Lung microvascular endothelial cell (primary cell): ENCODE measurements at regions not wholly inside any gene's neighbourhood (a gene's known extent, or its start where the extent isn't known, plus 50 kb on each side); places are given as distances from the start of the nearest gene placed in this dataset.
"Not testable (repeated sequence)": the region's sequence is repeated elsewhere in the genome, so short reads cannot be mapped to it uniquely, and the experiment has no call there.

ENCODE experiments used
- DNase-seq, 2 donors: peaks; one replicate each; pipeline versions ENCODE4 v3.0.0 to v3.0.0-alpha.2; 2010; ENCODE audit warnings: low read depth in 2 of 2

DNA sequence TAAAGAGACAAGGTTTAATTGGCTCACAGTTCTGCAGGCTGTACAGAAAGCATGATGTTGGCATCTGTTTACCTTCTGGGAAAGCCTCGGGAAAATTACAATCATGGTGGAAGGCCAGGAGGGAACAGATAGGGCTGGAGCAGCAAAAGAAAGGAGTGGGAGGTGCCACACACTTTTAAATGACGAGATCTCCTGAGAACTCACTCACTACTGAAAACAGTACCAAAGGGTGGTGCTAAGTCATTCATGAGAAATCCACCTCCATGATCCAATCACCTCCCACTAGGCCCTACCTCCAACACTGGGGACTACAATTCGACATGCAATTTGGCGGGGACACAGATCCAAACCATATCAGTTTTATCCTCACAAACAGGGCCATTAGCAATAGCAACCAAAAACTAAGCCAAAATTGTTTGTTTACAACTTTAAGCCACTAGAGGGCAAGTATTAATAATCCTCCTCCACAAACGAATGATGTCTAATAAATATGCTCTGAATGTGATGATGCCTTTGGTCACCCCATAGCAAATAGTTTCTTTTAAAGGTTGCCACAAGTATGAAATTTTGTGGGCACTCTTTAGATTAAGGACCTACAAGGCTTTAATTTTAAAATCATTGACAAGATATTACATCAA lies 129.2 kb upstream of the NRBF2 start:
- peak in 1 of 2 donors; percentile 5 for DNase-seq

DNA sequence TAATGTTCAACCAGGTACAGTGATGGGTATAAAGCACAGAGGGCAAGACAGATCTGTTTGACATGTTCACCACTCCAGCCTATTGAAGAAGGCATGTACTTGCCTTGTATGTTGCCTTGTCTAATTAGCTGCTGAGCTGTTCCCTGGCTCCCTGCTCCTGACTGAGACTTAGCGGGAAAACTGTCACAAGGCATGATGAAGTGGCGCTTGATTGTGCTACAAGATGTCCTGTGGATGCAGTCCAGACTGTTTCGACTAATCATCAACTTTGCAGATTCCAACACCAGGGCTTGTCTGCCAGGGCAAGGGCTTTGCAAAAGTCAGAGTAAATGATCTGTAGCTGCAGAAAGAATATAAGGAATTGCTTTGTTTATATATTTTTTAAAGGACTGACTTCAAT lies 136.2 kb upstream of the NRBF2 start:
- DNase-seq = peak in 1 of 2 donors; percentile 20

DNA sequence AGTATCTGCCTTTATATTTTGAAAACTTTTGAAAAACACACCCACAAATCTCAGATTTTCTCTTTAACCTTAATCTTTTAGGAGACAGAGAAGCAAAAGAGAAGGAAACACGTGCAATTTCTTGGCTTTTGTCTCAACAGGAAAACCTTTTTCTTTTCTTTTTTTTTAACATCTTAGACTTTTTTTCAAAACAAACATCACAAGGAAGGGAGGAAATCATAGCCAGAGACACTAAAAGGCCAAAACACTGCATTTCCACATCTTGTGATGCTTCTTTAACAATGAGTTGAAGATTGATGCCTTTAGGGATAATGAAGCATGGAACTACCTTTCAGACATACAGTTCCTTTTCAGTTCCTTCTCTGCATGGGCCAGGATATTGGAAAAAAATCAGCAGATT lies 136.6 kb upstream of the NRBF2 start:
- DNase-seq = peak in 1 of 2 donors; percentile 32

DNA sequence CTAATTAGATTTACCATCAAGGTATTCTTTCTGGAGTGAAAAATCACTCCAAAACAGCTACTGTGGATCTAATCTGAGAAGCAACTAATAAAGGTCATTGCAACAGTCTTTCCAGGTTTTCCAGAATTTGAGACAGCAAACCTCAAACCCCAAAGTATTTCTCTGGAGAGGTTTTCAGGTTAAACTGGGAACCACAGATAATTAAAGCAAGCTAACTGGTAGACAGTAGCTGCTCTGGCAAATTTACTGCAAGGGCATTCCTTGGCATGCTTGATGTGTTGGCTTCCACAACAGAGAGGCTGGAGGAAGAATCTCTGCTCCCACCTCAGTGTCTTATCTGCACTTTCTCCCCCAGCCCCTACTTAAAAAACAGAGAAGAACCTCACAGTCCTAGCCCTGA lies 140.0 kb upstream of the NRBF2 start:
- DNase-seq = no peak

DNA sequence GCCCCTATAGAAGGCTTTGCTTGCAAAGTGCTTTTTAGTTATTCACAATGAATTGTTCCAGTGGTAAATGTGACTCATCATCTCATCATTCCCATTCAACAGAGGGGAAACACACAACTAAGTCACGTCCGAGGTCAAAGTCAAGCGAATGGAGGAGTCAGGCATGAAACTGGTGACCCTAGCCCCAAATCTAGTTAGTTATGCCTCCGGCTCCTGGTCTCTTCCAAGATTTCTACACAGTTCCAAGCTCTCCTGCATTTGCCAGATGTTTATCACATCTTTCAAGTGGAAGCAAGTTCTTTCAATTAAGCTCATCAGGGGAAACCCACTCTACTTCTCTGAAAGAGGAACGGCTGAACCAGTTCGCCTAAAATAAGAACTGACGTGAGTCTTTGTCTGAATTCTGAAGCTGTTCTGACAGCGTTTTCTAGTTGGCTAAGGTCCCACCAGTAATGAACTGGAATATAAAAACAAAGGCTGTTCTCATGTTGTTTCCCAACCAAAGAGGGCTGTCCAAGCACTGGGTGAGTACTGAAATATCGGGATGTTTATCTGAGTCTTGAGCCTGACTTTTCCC lies 140.9 kb upstream of the NRBF2 start:
- DNase-seq = peak; percentile 36 to 81

DNA sequence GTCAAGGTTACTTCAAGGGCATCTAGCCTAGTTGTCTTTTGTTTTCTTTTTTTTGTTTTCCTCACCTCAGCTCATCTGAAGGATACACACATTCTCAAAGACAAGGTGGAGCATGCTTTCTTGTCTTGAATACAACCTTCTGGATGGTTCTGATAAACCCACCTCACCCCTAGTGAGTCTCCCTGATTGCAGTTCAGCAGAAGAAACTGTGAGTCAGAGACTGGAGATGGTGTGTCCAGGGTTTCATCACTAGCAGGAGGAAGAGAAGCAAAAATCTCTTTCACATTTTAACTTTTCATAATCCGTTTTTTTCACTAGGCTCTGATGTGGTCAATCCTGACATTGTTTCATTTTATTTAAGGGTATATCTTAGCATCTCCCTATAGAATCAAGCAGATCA lies 143.0 kb upstream of the NRBF2 start:
- no peak for DNase-seq

DNA sequence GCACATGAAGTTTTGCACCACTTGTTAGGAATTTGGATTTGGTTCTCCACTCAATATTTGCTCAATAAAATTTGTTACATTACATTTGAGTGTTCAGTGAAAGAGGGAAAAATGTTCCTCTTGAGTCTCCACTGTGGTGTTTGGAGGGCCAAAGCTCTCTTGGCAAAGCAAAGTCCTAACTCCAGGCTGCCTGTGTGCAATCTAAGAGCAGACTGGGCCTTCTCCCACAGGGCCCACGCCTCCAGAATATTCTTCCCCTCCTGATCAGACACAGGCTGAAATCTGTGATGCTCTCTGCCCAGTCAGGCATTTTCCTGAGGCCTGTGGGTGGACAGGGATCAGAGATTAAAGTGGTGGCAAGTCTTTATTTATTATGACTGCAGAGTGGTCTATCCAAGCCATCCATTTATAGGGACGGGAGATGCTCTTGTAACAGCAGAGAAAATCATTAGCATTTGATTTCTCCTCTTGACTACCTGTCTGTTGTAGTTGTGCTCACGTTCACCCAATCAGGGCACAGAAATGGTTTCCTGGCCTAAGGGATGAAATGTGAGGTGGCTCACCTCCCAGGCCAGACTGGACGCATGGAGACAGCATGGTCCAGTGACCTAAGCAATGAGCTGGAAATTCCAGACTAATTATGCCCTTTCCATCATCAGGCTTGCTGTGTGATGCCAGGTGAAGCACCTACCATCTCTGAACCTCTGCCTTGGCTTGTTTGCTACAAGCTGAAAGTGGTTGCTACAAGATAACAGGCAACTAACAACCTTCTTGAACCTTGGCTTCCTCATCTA lies 147.1 kb upstream of the NRBF2 start:
- DNase-seq = no peak

DNA sequence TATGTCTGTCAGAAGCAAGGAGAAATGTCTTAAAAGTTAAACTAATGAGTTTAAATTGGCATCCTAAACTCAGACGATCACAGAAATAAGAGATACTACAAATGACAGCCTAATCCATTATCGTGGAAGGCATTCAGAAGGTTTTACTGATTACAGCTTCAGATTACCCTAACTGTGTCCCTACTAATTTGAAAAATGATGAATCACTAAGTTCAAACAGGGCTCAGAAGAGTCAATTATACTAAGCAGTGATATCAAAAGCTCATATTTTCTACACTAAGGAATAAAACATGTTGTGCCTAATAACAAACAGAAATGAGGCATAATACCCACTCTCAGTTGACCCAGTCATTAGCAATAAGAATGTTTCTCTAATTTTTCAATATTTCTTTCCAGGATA lies 152.0 kb upstream of the NRBF2 start:
- DNase-seq = no peak

DNA sequence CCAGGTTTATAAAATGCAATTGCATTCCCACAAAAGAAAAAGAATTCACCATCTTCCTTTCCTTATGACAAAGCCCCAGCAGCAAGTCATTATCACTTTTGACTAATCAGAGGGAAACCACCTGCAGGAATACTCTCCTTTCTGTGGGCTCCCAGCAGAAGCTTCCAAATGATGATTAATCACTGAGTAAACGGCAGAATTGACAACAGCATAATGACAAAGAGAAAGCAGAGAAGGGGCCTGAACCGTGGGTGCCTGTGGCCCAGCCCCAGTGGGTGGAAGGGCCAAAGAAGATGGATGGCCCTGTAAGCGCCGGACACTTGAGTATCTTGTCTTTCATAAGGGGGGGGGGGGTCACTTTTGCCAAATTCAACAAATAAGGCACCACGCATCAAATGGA lies 152.4 kb upstream of the NRBF2 start:
- no peak for DNase-seq

DNA sequence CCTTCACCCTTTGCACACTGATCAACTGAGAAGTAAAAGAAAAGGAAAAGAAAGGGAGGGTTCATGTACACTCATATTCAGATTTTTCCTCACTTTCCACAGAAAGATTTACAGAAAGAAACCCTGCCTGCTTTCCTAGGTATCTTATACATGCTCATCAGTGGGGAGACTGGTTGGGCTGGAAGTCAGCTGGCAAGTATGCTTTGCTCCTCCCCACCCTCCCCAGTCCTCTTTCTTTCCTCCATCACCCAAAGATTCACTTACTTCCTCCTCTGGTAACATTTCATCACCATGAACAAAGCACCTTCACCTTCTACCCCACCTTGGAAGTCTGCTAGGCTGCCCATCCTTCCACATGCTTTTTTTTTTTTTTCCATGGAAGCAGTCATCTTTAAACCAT lies 153.2 kb upstream of the NRBF2 start:
- DNase-seq = no peak

DNA sequence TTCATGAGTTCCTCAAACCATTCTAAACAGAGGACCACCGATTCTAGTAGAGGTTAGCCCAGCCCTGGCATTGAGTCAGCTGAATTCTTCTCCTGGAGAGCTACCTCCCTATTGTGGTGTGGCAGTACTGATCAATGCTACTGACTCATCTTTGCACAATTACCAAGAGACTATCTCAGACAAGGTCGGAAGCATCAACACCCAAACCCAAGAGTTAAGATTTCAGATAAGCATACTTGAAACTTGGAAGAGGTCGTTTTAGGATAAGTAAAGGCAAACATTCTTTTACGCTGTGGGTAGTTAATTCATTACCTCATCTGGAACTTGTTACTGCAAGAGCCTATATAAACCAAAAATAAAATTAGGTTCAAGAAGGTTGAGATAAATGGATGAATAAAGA lies 154.6 kb upstream of the NRBF2 start:
- no peak for DNase-seq

DNA sequence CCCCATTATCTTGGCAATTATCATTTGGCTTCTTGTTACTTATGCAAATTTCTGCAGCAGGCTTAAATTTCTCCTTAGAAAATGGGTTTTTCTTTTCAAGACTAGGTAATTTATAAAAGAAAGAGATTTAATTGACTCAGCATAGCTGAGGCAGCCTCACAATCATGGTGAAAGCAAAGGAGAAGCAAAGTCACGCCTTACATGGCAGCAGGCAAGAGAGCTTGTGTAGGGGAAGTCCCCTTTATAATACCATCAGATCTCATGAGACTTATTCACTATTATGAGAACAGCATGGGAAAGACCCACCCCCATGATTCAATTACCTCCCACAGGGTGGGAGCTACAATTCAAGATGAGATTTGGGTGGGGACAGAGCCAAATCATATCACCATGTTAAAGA lies 158.3 kb upstream of the NRBF2 start:
- not testable (repeated sequence) for DNase-seq

DNA sequence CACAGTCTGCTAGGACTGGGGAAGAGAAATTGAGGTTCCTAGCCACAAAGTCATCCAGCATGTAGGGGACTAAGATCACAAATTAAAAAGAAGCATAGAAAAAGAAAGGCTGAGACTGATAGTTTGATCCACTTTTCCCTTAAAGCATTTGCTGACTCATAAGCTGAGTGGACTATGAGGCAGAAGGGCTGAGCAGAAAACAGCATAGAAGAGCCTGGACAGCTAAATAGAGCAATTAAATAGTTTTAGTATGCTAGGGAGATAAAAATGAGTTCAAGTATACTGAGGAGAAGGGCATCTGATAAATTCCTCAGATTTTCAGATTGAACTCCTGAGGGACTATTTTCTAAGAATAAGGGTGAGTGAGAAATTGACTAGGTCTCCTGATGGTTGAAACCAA lies 155.9 kb upstream of the EGR2 start:
- DNase-seq = no peak

DNA sequence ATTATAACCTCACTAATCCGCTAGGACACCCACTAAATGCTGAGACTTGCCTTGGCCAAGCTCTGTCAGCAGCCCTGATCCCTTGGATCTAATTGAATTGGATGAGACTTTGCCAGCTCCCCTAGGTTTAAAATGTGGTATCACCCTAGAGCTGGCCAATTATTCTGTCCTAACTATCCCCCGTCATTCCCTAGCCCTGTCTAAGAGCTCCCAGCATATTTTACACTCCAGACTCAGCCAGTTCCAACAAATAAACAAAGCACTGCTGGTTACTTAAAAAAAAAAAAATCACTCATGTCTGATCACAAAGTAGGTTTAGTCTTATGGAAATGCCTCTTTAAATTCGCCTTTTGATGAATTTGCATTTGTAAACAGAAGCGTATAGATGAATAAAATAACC lies 147.9 kb upstream of the EGR2 start:
- DNase-seq = no peak

DNA sequence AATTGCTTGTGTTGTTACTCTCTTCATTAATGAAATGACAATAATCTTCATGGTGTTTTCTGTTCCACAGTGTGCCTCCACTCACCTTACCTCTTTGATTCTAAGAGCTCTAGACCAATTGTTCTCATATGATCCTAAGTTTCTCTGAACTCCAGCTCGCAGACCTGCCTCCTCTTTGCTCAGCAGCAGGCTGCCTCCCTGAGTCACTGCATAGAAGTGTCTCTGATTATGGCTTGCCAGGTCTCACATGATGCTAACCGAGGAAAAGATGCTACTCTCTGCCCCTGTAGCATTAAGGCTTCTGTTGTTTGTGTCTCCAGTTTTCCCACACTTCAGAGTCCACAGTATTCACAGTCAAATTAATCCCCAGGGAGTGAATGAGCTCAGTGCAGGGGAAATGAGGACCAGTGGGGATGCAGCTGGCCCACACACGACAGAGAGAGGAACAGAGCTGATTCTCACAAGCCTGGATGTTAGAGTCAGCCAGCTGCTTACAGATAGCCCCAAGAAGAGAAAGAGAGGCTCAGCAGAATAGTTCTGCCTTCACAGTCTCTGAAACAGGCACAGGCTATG lies 145.9 kb upstream of the EGR2 start:
- DNase-seq = peak in 1 of 2 donors; percentile 2

DNA sequence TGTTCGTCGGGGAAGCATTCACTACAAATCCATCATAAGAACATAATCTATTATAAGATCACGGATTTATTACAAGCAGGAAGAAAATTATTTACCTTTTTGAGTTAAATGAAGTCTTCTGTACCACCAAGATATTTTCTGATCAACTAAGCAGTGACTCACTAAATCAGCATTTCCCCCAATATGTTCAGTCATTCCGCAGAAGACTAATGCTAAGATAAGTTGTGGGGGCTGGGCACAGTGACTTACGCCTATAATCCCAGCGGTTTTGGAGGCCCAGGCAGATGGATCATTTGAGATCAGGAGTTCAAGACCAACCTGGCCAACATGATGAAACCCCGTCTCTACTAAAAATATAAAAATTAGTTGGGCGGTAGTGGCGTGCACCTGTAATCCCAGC lies 144.2 kb upstream of the EGR2 start:
- peak in 1 of 2 donors; percentile 60 for DNase-seq

DNA sequence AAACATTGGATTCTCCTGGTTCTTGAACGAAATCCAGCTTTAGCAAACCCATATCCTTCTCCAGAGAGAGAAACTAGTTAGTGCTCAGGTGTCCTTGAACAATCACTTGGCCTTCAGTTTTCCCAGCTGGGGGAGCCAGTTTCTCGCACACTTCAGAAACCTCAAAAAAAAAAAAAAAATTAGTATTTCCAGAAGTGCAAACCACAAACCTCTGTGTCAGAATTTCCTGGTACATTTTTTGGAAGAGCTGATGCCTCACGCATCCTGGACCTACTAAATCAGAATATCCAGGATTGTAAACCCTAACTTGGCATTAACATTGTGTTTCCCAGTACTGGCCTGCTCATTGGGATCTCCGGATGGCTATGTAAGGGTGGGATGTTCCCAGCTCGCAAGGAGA lies 143.4 kb upstream of the EGR2 start:
- peak in 1 of 2 donors; percentile 51 for DNase-seq

DNA sequence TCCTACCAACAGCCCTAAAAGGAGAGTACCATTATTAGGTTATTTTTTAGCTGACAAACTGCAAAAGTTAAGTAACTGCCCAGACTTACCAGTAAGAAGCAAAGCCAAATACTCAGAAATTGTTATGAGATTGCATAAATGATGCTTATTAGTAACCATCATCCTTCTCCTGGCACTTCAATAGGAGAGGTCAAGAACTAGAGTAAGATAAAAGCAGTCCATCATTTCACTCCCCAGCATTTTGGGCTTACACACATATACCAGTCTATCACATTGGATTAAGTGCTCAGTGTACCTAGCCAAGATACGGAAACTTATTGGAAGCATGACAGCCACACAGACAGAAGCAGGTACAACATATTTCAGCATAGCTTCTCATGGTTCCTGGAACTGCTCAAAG lies 142.8 kb upstream of the EGR2 start:
- DNase-seq = no peak

DNA sequence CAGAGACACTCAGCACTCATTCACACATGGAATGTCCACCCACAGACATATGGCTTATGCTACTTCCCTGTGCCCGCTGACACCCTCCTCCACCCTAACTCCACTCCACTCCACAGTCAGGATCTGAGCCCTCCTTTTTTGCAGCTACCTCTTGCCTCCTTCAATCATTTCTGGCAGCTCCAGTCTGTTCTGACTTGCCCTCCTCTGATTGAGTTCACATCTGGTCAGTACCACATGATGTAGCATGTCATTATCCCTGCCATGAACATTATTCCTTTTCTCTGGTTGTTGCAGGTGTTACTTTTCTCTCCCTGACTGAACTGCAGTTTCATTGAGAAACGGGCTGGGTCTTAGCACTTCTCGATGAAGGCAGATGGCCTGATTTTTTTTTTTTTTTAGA lies 130.1 kb upstream of the EGR2 start:
- no peak for DNase-seq

DNA sequence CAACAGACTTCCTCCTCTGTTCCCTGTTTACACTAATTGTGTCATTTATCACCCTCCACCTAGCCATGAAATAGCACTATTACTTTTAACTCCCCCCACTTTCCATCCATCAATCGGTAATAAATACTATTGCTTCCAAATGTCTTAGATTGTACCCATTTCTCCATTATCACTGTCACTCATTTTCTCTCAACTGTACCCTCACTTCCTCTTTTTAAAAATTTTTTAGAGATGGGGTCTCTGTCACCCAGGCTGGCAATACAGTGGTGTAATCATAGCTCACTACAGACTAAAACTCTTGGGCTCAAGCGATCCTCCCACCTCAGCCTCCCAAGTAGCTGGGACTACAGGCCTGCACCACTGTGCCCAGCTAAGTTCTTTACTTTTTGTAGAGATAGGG lies 123.5 kb upstream of the EGR2 start:
- no peak for DNase-seq

DNA sequence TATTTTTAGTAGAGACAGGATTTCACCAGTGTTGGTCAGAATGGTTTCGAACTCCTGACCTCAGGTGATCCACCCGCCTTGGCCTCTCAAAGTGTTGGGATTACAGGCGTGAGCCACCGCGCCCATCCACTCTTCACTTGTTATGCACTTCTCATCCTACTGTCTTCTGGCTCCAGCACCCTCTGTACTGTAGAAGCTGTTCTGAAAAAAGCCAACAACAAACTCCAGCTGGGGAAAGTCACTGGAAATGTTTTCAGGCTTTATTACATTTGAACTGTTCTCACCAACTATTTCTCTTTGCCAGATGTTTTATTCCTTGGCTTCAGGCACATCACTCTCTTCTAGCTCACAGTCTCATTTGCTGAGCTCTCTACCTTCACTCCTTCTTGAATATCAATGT lies 122.5 kb upstream of the EGR2 start:
- no peak for DNase-seq

DNA sequence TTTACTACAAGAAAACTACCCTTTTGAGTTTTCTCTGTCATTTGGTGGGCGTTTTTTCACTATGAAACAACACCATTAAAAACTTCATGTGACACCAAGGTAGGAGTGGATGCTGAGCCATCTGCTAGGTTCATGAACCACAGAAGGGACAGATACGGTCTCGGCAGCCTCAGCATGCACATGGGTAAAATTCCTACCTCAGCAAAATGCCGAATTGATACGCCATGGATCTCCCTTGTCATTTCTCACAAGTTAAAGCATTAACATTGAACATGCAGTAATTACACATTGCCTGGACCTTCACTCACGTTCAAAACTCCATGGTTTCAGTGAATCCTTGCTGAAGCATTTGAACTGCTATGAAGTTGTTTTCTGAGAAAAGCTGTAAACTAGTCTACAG lies 121.5 kb upstream of the EGR2 start:
- DNase-seq = no peak

DNA sequence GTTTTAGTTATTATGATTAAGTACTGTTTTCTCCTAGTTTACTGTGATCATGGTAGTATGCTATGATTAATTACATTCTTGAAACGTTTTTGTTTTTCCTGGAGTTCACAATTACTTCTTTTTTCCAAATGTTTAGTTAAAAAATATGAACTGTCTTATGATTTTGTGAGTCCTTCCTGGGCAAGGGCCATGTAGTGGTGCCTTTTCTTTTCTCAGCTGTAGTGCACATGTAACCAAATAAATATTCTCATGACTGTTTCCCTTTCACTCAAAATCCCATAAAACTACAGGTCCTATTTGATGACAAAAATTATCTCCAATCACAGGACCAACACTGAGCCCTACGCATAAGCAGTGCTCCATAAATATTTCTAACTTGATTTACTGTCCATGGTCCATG lies 118.9 kb upstream of the EGR2 start:
- DNase-seq = no peak
